Lung (tissue), 11 donors: ENCODE measurements at regions not wholly inside any gene's neighbourhood (a gene's known extent, or its start where the extent isn't known, plus 50 kb on each side); places are given as distances from the start of the nearest gene placed in this dataset.

Experiments used
- ATAC-seq: fragments of 200-7000 bp; cut with Tn5 transposase; one replicate; pipeline ENCODE4 v1.9.1; 2020; ENCODE audit warnings: moderate number of reproducible peaks; ENCODE audit not compliant: insufficient read depth, low FRiP score
- DNase-seq, 3 donors: peaks; one replicate each; pipeline ENCODE4 v3.0.0-alpha.2; 2013 to 2017
- H3K27ac ChIP-seq, 2 donors: one replicate each; pipeline ENCODE4 v1.5.1; 2013; ENCODE audit warnings: mild to moderate bottlenecking in 2 of 2, moderate library complexity in 2 of 2, control low read depth in 1 of 2, inconsistent platforms in 1 of 2, low read depth in 1 of 2, low read length in 1 of 2
- H3K27me3 ChIP-seq, 3 donors: one replicate each; pipeline ENCODE4 v1.5.1; 2013; ENCODE audit warnings: low read length in 2 of 3; ENCODE audit not compliant: control insufficient read depth in 3 of 3, insufficient read depth in 3 of 3
- H3K36me3 ChIP-seq, 4 donors: one replicate each; pipeline ENCODE4 v1.5.1; 2013; ENCODE audit warnings: low read length in 4 of 4, mild to moderate bottlenecking in 1 of 4, moderate library complexity in 1 of 4; ENCODE audit not compliant: control insufficient read depth in 4 of 4, insufficient read depth in 4 of 4
- H3K4me1 ChIP-seq, 5 donors: one replicate each; pipeline ENCODE4 v1.5.1; 2013; ENCODE audit warnings: low read length in 5 of 5, mild to moderate bottlenecking in 2 of 5, moderate library complexity in 1 of 5; ENCODE audit not compliant: control insufficient read depth in 5 of 5, insufficient read depth in 5 of 5
- H3K4me3 ChIP-seq: one replicate; pipeline ENCODE4 v1.5.1; 2013; ENCODE audit warnings: mild to moderate bottlenecking, control low read depth, moderate library complexity
- H3K9ac ChIP-seq, 2 donors: one replicate each; pipeline ENCODE4 v1.5.1; 2013; ENCODE audit warnings: low read length in 2 of 2, control low read depth in 1 of 2; ENCODE audit not compliant: insufficient read depth in 1 of 2
- H3K9me3 ChIP-seq, 4 donors: one replicate each; pipeline ENCODE4 v1.5.1; 2013; ENCODE audit warnings: low read length in 3 of 4, mild to moderate bottlenecking in 1 of 4, moderate library complexity in 1 of 4; ENCODE audit not compliant: control insufficient read depth in 4 of 4, insufficient read depth in 3 of 4
- WGBS, 2 donors: extraction: QIAGEN DNeasy Blood & Tissue Kit; methylation state at CpG; one replicate each; pipeline ENCODE4 v1.1.7; 2013; 5-methylcytosine and 5-hydroxymethylcytosine counted together
- TF ChIP-seq, protein P1 (sequence below): IDR thresholded peaks from 2 replicates; pipeline ENCODE4 v1.5.1; 2012; ENCODE audit warnings: mild to moderate bottlenecking; ENCODE audit errors: control extremely low read depth, extremely low read depth
- donor health status: control.
- donor health status: control.
- donor health status: Bipolar disorder and iron deficiency.
- donor health status: healthy.
- donor health status: DM: yes; HTN: yes; CAD: no.

GRCh38 chr2:5539282-5540165, 152.7 kb upstream of the SOX11 start:
- Histone ChIP-seq H3K27ac (no peak overlapping the region), H3K27me3 (no peaks in the 10 kb centered on the region), H3K9ac (no peak overlapping the region), H3K4me1 (peaks cover 0 to 31% (median 0%) of the 10 kb centered on the region in 5 donors), H3K9me3 (peaks cover 0 to 7% (median 3%) of the 10 kb centered on the region in 4 donors), H3K36me3 (no peaks in the 10 kb centered on the region), H3K4me3 (no peak overlapping the region)
- WGBS, 2 donors = 35% methylated on average over 18 of the region's 18 CpGs
- ATAC-seq (no peak), DNase-seq (peak; percentile 78 to 88 (median 81))
- TF ChIP-seq, protein P1, sequence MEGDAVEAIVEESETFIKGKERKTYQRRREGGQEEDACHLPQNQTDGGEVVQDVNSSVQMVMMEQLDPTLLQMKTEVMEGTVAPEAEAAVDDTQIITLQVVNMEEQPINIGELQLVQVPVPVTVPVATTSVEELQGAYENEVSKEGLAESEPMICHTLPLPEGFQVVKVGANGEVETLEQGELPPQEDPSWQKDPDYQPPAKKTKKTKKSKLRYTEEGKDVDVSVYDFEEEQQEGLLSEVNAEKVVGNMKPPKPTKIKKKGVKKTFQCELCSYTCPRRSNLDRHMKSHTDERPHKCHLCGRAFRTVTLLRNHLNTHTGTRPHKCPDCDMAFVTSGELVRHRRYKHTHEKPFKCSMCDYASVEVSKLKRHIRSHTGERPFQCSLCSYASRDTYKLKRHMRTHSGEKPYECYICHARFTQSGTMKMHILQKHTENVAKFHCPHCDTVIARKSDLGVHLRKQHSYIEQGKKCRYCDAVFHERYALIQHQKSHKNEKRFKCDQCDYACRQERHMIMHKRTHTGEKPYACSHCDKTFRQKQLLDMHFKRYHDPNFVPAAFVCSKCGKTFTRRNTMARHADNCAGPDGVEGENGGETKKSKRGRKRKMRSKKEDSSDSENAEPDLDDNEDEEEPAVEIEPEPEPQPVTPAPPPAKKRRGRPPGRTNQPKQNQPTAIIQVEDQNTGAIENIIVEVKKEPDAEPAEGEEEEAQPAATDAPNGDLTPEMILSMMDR = no peak

GRCh38 chr2:5540856-5541255, 151.3 kb upstream of the SOX11 start:
- Histone ChIP-seq H3K9ac (no peak overlapping the region), H3K4me1 (peaks cover 0 to 31% (median 0%) of the 10 kb centered on the region in 5 donors), H3K4me3 (no peak overlapping the region), H3K9me3 (peaks cover 0 to 11% (median 4%) of the 10 kb centered on the region in 4 donors), H3K27ac (no peak overlapping the region), H3K27me3 (no peaks in the 10 kb centered on the region), H3K36me3 (no peaks in the 10 kb centered on the region)
- ATAC-seq (no peak), DNase-seq (no peak)
- TF ChIP-seq, protein P1 = no peak
- 67 to 74% methylated on average over 5 of the region's 5 CpGs for WGBS, 2 donors

GRCh38 chr2:5544205-5544786, 147.9 kb upstream of the SOX11 start:
- Histone ChIP-seq H3K36me3 (no peaks in the 10 kb centered on the region), H3K27ac (no peak overlapping the region), H3K4me3 (no peak overlapping the region), H3K4me1 (peaks cover 0 to 29% (median 0%) of the 10 kb centered on the region in 5 donors), H3K9ac (no peak overlapping the region), H3K9me3 (peaks cover 0 to 11% (median 3%) of the 10 kb centered on the region in 4 donors), H3K27me3 (no peaks in the 10 kb centered on the region)
- ATAC-seq (no peak), DNase-seq (no peak)
- TF ChIP-seq, protein P1 = no peak
- WGBS, 2 donors = 90 to 93% methylated on average over 5 of the region's 5 CpGs
